Esophagus muscularis mucosa (tissue), 4 donors: ENCODE measurements at regions not wholly inside any gene's neighbourhood (a gene's known extent, or its start where the extent isn't known, plus 50 kb on each side); places are given as distances from the start of the nearest gene placed in this dataset.

Experiments
- EP300 ChIP-seq: sonication (generic); formaldehyde crosslinking; IDR thresholded peaks from one replicate; pipeline ENCODE4 v1.6.1; 2017; ENCODE audit warnings: antibody characterized with exemption
- POLR2A ChIP-seq: fragments of 450-650 bp; IDR thresholded peaks from one replicate; pipeline ENCODE4 v1.6.1; 2017; ENCODE audit warnings: antibody characterized with exemption, moderate library complexity, mild to moderate bottlenecking, low read depth
- POLR2AphosphoS5 ChIP-seq, 2 donors: sonication (generic); formaldehyde crosslinking; IDR thresholded peaks; one replicate each; pipeline ENCODE4 v1.6.1; 2017; ENCODE audit warnings: antibody characterized with exemption in 2 of 2
- TF ChIP-seq, protein P1 (sequence below), 3 experiments: fragments of 200-600 bp in 2 of 3; fragments of 450-650 bp in 1 of 3; sonication (generic) in 2 of 3; IDR thresholded peaks; one replicate each; pipeline ENCODE4 v1.5.1; 2017 to 2019; ENCODE audit warnings: antibody characterized with exemption in 3 of 3, mild to moderate bottlenecking in 2 of 3, moderate library complexity in 1 of 3

DNA sequence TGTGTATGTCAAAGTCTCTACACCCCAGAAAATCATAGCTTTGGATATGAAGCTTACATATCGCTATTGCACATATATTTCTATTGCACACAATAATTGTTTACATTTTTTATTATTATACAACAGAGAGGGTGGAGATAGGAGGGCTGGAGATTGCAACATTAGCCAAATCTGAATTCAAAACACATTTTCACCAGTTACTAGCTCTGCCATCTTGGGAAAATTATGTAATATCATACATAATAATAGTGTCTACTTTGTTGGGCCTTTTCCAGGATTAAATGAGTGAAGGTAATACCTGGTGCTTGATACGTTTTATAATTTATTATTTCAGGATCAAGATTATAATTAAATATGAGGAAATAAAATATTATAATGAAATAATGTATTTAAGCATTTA is 507.4 kb upstream of the TBX3 start:
- TF ChIP-seq, protein P1, sequence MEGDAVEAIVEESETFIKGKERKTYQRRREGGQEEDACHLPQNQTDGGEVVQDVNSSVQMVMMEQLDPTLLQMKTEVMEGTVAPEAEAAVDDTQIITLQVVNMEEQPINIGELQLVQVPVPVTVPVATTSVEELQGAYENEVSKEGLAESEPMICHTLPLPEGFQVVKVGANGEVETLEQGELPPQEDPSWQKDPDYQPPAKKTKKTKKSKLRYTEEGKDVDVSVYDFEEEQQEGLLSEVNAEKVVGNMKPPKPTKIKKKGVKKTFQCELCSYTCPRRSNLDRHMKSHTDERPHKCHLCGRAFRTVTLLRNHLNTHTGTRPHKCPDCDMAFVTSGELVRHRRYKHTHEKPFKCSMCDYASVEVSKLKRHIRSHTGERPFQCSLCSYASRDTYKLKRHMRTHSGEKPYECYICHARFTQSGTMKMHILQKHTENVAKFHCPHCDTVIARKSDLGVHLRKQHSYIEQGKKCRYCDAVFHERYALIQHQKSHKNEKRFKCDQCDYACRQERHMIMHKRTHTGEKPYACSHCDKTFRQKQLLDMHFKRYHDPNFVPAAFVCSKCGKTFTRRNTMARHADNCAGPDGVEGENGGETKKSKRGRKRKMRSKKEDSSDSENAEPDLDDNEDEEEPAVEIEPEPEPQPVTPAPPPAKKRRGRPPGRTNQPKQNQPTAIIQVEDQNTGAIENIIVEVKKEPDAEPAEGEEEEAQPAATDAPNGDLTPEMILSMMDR (IDR thresholded peaks at IDR 0.05), result no peak
- TF ChIP-seq POLR2A (no peak), POLR2AphosphoS5 (IDR thresholded peaks at IDR 0.05) (no peak), EP300 (no peak)
